ENCODE measurements at regions not wholly inside any gene's neighbourhood (a gene's known extent, or its start where the extent isn't known, plus 50 kb on each side); places are given as distances from the start of the nearest gene placed in this dataset.

- TF ChIP-seq CTCF (IDR thresholded peaks at IDR 0.05), result peak in 1 of 3 donors; percentile 35
- DNase-seq (ENCODE audit: low spot score) (no peak), ATAC-seq (ENCODE audit: low FRiP score) (no peak)
These were observed 91.0 kb upstream of the KCNA3 start for GRCh38 chr1:110765640-110766335.

- DNase-seq (ENCODE audit: low spot score) (no peak), ATAC-seq (ENCODE audit: low FRiP score) (no peak)
- TF ChIP-seq CTCF (IDR thresholded peaks at IDR 0.05), result no peak
These were observed 88.4 kb upstream of the KCNA3 start for GRCh38 chr1:110763149-110763548.

GRCh38 chr1:110760321-110760720, 85.6 kb upstream of the KCNA3 start:
- ATAC-seq (ENCODE audit: low FRiP score), result no peak
- TF ChIP-seq CTCF (IDR thresholded peaks at IDR 0.05), result no peak
- no peak for DNase-seq (ENCODE audit: low spot score)

- no peak for ATAC-seq (ENCODE audit: low FRiP score)
- DNase-seq (ENCODE audit: low spot score), result no peak
- TF ChIP-seq CTCF (IDR thresholded peaks at IDR 0.05), result no peak
These were observed 81.8 kb upstream of the KCNA3 start for GRCh38 chr1:110756506-110756905.

- no peak for DNase-seq (ENCODE audit: low spot score)
- no peak for ATAC-seq (ENCODE audit: low FRiP score)
- no peak for TF ChIP-seq CTCF (IDR thresholded peaks at IDR 0.05)
These were observed 78.4 kb upstream of the KCNA3 start for GRCh38 chr1:110752941-110753725.

GRCh38 chr1:110750562-110750961, 75.8 kb upstream of the KCNA3 start:
- no peak for TF ChIP-seq CTCF (IDR thresholded peaks at IDR 0.05)
- ATAC-seq (ENCODE audit: low FRiP score), result no peak
- no peak for DNase-seq (ENCODE audit: low spot score)

GRCh38 chr1:110749960-110750359, 75.2 kb upstream of the KCNA3 start:
- ATAC-seq (ENCODE audit: low FRiP score), result no peak
- TF ChIP-seq CTCF (IDR thresholded peaks at IDR 0.05), result no peak
- no peak for DNase-seq (ENCODE audit: low spot score)

Data from omental fat pad (tissue), 3 donors.